GM18502 (cell line): ENCODE measurements at regions not wholly inside any gene's neighbourhood (a gene's known extent, or its start where the extent isn't known, plus 50 kb on each side); places are given as distances from the start of the nearest gene placed in this dataset.

Experiments
- ATAC-seq: cut with Tn5 transposase; IDR thresholded peaks from one replicate; pipeline ENCODE4 v1.9.1; 2021; ENCODE audit warnings: mild to moderate bottlenecking; ENCODE audit not compliant: unreplicated experiment, poor library complexity

- ATAC-seq: no peak
Measured at GRCh38 chr17:71656964-71657858, 463.6 kb upstream of the SOX9 start.

- ATAC-seq: no peak
Measured at GRCh38 chr17:71658996-71659395, 461.8 kb upstream of the SOX9 start.

GRCh38 chr17:71664861-71665260 is 456.0 kb upstream of the SOX9 start:
- ATAC-seq: no peak

GRCh38 chr17:71666047-71666446 is 454.8 kb upstream of the SOX9 start:
- no peak for ATAC-seq

GRCh38 chr17:71667661-71668060 is 453.2 kb upstream of the SOX9 start:
- ATAC-seq: no peak

GRCh38 chr17:71668807-71669206 is 452.0 kb upstream of the SOX9 start:
- ATAC-seq: no peak

GRCh38 chr17:71677439-71677838 is 443.4 kb upstream of the SOX9 start:
- no peak for ATAC-seq

- no peak for ATAC-seq
Measured at GRCh38 chr17:71679832-71680231, 441.0 kb upstream of the SOX9 start.

- no peak for ATAC-seq
Measured at GRCh38 chr17:71681427-71682173, 439.2 kb upstream of the SOX9 start.

- ATAC-seq: no peak
Measured at GRCh38 chr17:71682174-71682494, 438.7 kb upstream of the SOX9 start.

- ATAC-seq: no peak
Measured at GRCh38 chr17:71689782-71690181, 431.0 kb upstream of the SOX9 start.

GRCh38 chr17:71699907-71700306 is 420.9 kb upstream of the SOX9 start:
- no peak for ATAC-seq

- no peak for ATAC-seq
Measured at GRCh38 chr17:71703701-71704100, 417.1 kb upstream of the SOX9 start.

GRCh38 chr17:71709271-71709890 is 411.4 kb upstream of the SOX9 start:
- no peak for ATAC-seq

GRCh38 chr17:71709946-71710345 is 410.9 kb upstream of the SOX9 start:
- no peak for ATAC-seq

GRCh38 chr17:71710816-71711215 is 410.0 kb upstream of the SOX9 start:
- ATAC-seq: no peak

- ATAC-seq: no peak
Measured at GRCh38 chr17:71713846-71714245, 407.0 kb upstream of the SOX9 start.

GRCh38 chr17:71724339-71724738 is 396.5 kb upstream of the SOX9 start:
- no peak for ATAC-seq

GRCh38 chr17:71725811-71726210 is 395.0 kb upstream of the SOX9 start:
- ATAC-seq: no peak

GRCh38 chr17:71726341-71726740 is 394.5 kb upstream of the SOX9 start:
- no peak for ATAC-seq

GRCh38 chr17:71727292-71727691 is 393.5 kb upstream of the SOX9 start:
- ATAC-seq: no peak
